Gastrocnemius medialis (tissue), 4 donors: ENCODE measurements at regions not wholly inside any gene's neighbourhood (a gene's known extent, or its start where the extent isn't known, plus 50 kb on each side); places are given as distances from the start of the nearest gene placed in this dataset.

Source experiments
- ATAC-seq, 2 donors: fragments of 150-250 bp; one replicate each; pipeline ENCODE4 v1.9.1; 2016
- DNase-seq, 2 donors: peaks; one replicate each; pipeline ENCODE4 v3.0.0-alpha.2; 2019
- H3K27ac ChIP-seq, 4 donors: fragments of 200-600 bp; sonication (generic); 1 replicate in 1 of 4; 2 replicates in 3 of 4; pipeline ENCODE4 v1.5.1; 2016 to 2018; ENCODE audit warnings: mild to moderate bottlenecking in 2 of 4, moderate library complexity in 1 of 4
- H3K27me3 ChIP-seq, 3 donors: fragments of 200-600 bp; sonication (generic) in 2 of 3; 1 replicate in 1 of 3; 2 replicates in 2 of 3; pipeline versions ENCODE4 v1.5.1 to v1.6.0; 2016 to 2019; ENCODE audit warnings: mild to moderate bottlenecking in 1 of 3, moderate library complexity in 1 of 3
- H3K36me3 ChIP-seq, 2 donors: fragments of 200-600 bp; sonication (generic) in 1 of 2; one replicate each; pipeline ENCODE4 v1.5.1; 2017 to 2018
- H3K4me1 ChIP-seq, 2 donors: fragments of 200-600 bp; sonication (generic) in 1 of 2; one replicate each; pipeline ENCODE4 v1.5.1; 2016 to 2017; ENCODE audit warnings: mild to moderate bottlenecking in 2 of 2
- H3K4me3 ChIP-seq, 4 donors: fragments of 200-600 bp; sonication (generic) in 3 of 4; 1 replicate in 1 of 4; 2 replicates in 3 of 4; pipeline ENCODE4 v1.5.1; 2016 to 2019; ENCODE audit warnings: mild to moderate bottlenecking in 2 of 4
- H3K9me3 ChIP-seq, 3 donors: fragments of 200-600 bp; sonication (generic) in 2 of 3; 1 replicate in 1 of 3; 2 replicates in 2 of 3; pipeline ENCODE4 v1.5.1; 2016 to 2019
- POLR2A ChIP-seq, 2 donors: fragments of 450-650 bp; IDR thresholded peaks; one replicate each; pipeline ENCODE4 v1.6.1; 2017; ENCODE audit warnings: antibody characterized with exemption in 2 of 2, mild to moderate bottlenecking in 2 of 2, moderate library complexity in 2 of 2
- in situ Hi-C, 4 donors: fragments of 200-750 bp; cut with MboI; loops; one replicate each; pipeline versions ENCODE4 v1.15.0 to v1.8.0; 2017; ENCODE audit warnings: low sequenced_read_pairs in 4 of 4
- intact Hi-C: fragments of 100-400 bp; cut with DNase I; formaldehyde crosslinking; loops from one replicate; pipeline ENCODE4 v1.15.1; 2023; ENCODE audit warnings: low total_unique reads
- TF ChIP-seq, protein P1 (sequence below), 5 experiments: fragments of 450-650 bp in 3 of 5; fragments of 200-600 bp in 2 of 5; sonication (generic) in 2 of 5; IDR thresholded peaks in 4 of 5; conservative IDR thresholded peaks in 1 of 5; 1 replicate in 4 of 5; 2 replicates in 1 of 5; pipeline ENCODE4 v1.5.1; 2016 to 2019; ENCODE audit warnings: antibody characterized with exemption in 5 of 5, mild to moderate bottlenecking in 3 of 5, moderate library complexity in 3 of 5

DNA sequence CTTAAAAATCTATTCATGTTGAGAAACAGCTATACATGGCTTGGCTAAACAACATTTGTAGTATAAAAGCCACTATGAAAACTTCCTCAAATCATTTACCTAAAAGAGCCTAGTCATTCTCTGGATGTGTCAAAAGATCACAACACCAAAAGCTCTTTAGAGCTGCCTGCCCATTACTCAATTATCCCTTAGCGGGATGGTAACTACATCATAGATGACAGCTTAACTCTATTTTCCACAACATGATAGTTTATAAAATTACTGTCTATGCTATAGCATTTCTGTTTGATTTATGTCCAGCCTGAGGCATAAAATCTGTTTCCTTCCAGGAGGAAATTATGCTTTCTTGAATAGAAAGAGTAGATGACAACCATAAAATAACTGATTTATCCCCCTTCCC is 777.6 kb upstream of the HS3ST5 start:
- intact Hi-C loops = no loop called here
- ATAC-seq = no peak
- H3K36me3 ChIP-seq = no peaks in the 10 kb centered on the region

GRCh38 chr6:115091461-115091860 is 748.6 kb upstream of the HS3ST5 start:
- H3K36me3 ChIP-seq = no peaks in the 10 kb centered on the region
- H3K4me1 ChIP-seq = no peaks in the 10 kb centered on the region
- H3K4me3 ChIP-seq = no peak overlapping the region
- H3K9me3 ChIP-seq = no peaks in the 10 kb centered on the region
- in situ Hi-C loops = no loop called here
- ATAC-seq (no peak), DNase-seq (no peak)
- no peaks in the 10 kb centered on the region for H3K27me3 ChIP-seq
- TF ChIP-seq, protein P1, sequence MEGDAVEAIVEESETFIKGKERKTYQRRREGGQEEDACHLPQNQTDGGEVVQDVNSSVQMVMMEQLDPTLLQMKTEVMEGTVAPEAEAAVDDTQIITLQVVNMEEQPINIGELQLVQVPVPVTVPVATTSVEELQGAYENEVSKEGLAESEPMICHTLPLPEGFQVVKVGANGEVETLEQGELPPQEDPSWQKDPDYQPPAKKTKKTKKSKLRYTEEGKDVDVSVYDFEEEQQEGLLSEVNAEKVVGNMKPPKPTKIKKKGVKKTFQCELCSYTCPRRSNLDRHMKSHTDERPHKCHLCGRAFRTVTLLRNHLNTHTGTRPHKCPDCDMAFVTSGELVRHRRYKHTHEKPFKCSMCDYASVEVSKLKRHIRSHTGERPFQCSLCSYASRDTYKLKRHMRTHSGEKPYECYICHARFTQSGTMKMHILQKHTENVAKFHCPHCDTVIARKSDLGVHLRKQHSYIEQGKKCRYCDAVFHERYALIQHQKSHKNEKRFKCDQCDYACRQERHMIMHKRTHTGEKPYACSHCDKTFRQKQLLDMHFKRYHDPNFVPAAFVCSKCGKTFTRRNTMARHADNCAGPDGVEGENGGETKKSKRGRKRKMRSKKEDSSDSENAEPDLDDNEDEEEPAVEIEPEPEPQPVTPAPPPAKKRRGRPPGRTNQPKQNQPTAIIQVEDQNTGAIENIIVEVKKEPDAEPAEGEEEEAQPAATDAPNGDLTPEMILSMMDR (IDR thresholded peaks at IDR 0.05 in 4 of 5, conservative IDR thresholded peaks at IDR 0.05 in 1 of 5) = no peak
- no peak for TF ChIP-seq POLR2A (IDR thresholded peaks at IDR 0.05)
- intact Hi-C loops = no loop called here
- no peak overlapping the region for H3K27ac ChIP-seq

More for the DNA sequence above, 777.6 kb upstream of the HS3ST5 start:
- TF ChIP-seq, protein P1 (IDR thresholded peaks at IDR 0.05 in 4 of 5, conservative IDR thresholded peaks at IDR 0.05 in 1 of 5) = no peak
- TF ChIP-seq POLR2A (IDR thresholded peaks at IDR 0.05) = no peak
- no peak overlapping the region for H3K4me3 ChIP-seq
- no peaks in the 10 kb centered on the region for H3K27me3 ChIP-seq
- in situ Hi-C loops = no loop called here
- H3K4me1 ChIP-seq = no peaks in the 10 kb centered on the region
- DNase-seq = no peak
- no peaks in the 10 kb centered on the region for H3K9me3 ChIP-seq
- no peak overlapping the region for H3K27ac ChIP-seq

DNA sequence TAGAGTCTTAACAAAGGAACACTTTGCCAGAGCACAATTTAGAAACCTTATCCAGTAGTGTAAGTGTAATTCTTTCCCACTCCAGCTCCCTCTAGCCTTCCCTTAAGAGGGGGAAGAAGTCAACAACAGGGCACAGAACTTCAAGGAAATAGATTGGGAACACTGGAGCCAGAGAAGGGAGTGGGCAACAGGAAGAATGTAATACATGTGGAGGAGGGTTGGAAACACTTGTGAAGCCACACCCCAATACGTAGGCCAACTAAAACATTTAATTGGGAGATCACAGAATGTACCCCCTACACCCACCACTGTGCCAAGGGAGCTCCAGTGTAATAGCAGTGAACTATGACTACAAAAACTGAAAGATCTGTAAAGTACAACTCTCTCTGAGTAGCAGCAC is 735.7 kb upstream of the HS3ST5 start:
- no peak overlapping the region for H3K27ac ChIP-seq
- in situ Hi-C loops (no loop called here), intact Hi-C loops (no loop called here)
- ATAC-seq = no peak
- TF ChIP-seq, protein P1 (IDR thresholded peaks at IDR 0.05 in 4 of 5, conservative IDR thresholded peaks at IDR 0.05 in 1 of 5) = no peak
- TF ChIP-seq POLR2A (IDR thresholded peaks at IDR 0.05) = no peak
- no peaks in the 10 kb centered on the region for H3K36me3 ChIP-seq
- H3K4me3 ChIP-seq = no peak overlapping the region
- no peaks in the 10 kb centered on the region for H3K27me3 ChIP-seq
- no peaks in the 10 kb centered on the region for H3K9me3 ChIP-seq
- H3K4me1 ChIP-seq = no peaks in the 10 kb centered on the region
- DNase-seq = no peak

GRCh38 chr6:115071962-115072361 is 729.1 kb upstream of the HS3ST5 start:
- ATAC-seq (no peak), DNase-seq (no peak)
- no peaks in the 10 kb centered on the region for H3K27me3 ChIP-seq
- intact Hi-C loops = no loop called here
- H3K4me3 ChIP-seq = no peak overlapping the region
- no peaks in the 10 kb centered on the region for H3K4me1 ChIP-seq
- H3K9me3 ChIP-seq = no peaks in the 10 kb centered on the region
- no peak overlapping the region for H3K27ac ChIP-seq
- no peaks in the 10 kb centered on the region for H3K36me3 ChIP-seq
- TF ChIP-seq, protein P1 (IDR thresholded peaks at IDR 0.05 in 4 of 5, conservative IDR thresholded peaks at IDR 0.05 in 1 of 5) = no peak
- no peak for TF ChIP-seq POLR2A (IDR thresholded peaks at IDR 0.05)
- in situ Hi-C loops = no loop called here

DNA sequence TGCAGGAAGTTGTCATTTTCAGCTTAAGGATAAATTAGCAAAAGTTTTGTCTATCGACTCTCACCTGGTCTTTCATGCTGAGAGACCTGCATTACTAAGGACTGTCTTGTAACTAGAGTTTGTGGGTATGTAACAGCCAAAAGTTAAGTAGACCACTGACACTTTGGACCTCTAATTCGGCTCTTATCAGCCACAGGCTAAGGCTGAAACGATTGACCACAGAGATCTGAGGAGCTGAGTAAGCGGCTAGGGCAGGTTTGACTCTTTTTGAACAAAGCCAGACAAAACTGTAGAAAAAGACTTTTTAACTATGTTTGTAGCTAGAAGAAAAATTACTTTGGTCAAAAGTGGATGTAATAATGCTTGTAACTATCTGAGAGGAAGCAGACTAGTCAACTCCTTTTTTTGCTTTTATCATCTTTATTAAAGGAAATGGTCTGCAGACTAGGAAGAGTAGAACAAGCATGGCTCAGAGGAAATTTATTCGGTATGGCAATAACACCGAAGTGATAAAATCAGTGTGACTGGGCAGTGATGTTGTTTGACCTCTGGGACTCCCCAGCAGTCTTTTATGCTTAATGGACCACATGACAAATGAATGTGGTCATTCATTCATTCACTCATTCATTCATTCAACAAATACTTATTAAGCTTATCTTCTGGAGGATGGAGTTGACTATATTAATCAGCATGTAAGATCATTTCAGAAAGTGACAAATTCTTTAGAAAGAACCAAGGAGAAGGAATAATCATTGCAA is 725.0 kb upstream of the HS3ST5 start:
- no peak overlapping the region for H3K4me3 ChIP-seq
- in situ Hi-C loops (no loop called here), intact Hi-C loops (no loop called here)
- H3K9me3 ChIP-seq = no peaks in the 10 kb centered on the region
- H3K27me3 ChIP-seq = no peaks in the 10 kb centered on the region
- H3K36me3 ChIP-seq = no peaks in the 10 kb centered on the region
- no peak overlapping the region for H3K27ac ChIP-seq
- H3K4me1 ChIP-seq = no peaks in the 10 kb centered on the region
- no peak for ATAC-seq
- no peak for DNase-seq
- TF ChIP-seq, protein P1 (IDR thresholded peaks at IDR 0.05 in 4 of 5, conservative IDR thresholded peaks at IDR 0.05 in 1 of 5) = no peak
- TF ChIP-seq POLR2A (IDR thresholded peaks at IDR 0.05) = no peak
